WTC11 (cell line): ENCODE measurements at regions not wholly inside any gene's neighbourhood (a gene's known extent, or its start where the extent isn't known, plus 50 kb on each side); places are given as distances from the start of the nearest gene placed in this dataset.

Experiments used
- ATAC-seq: fragments of 200-7000 bp; cut with Tn5 transposase; 2 replicates; pipeline ENCODE4 v1.10.0; 2021; ENCODE audit warnings: mild to moderate bottlenecking, moderate library complexity
- CTCF ChIA-PET: fragments of 300-600 bp; sonication (Branson Sonifier 250); formaldehyde crosslinking; loops from one replicate; lab custom pipeline; 2021; ENCODE audit warnings: antibody characterized with exemption; lab: Charles Lee
- POLR2A ChIA-PET: fragments of 350-600 bp; sonication (Branson Sonifier 250); formaldehyde crosslinking; loops from one replicate; lab custom pipeline; 2021; ENCODE audit warnings: antibody characterized with exemption; lab: Charles Lee
- DNase-seq: peaks from one replicate; pipeline ENCODE4 v3.0.0; 2021; ENCODE audit warnings: low spot score
- H3K27ac Mint-ChIP-seq: 2 replicates; pipeline ENCODE4 v1.8.0; 2021; ENCODE audit warnings: mixed read lengths
- H3K27me3 Mint-ChIP-seq: 2 replicates; pipeline ENCODE4 v1.8.0; 2021; ENCODE audit warnings: low read depth, mild to moderate bottlenecking, moderate library complexity, mixed read lengths
- H3K36me3 Mint-ChIP-seq: 2 replicates; pipeline ENCODE4 v1.8.0; 2021; ENCODE audit warnings: mixed read lengths
- H3K4me1 Mint-ChIP-seq: 2 replicates; pipeline ENCODE4 v1.8.0; 2022; ENCODE audit warnings: mixed read lengths
- H3K4me3 Mint-ChIP-seq: 2 replicates; pipeline ENCODE4 v1.8.0; 2021; ENCODE audit warnings: mild to moderate bottlenecking, moderate library complexity, mixed read lengths
- H3K9me3 Mint-ChIP-seq: 2 replicates; pipeline ENCODE4 v1.8.0; 2021; ENCODE audit warnings: mixed read lengths
- AR ChIP-seq: fragments of 250-450 bp; sonication (Bioruptor Pico); IDR thresholded peaks from 2 replicates; pipeline ENCODE4 v1.9.0; 2021; ENCODE audit warnings: mild to moderate bottlenecking
- E2F4 ChIP-seq: sonication (generic); formaldehyde crosslinking; IDR thresholded peaks from 2 replicates; pipeline ENCODE4 v1.8.1; 2022; ENCODE audit warnings: low read depth, mild to moderate bottlenecking, moderate library complexity, missing genetic modification reagents, borderline replicate concordance
- ETV6 ChIP-seq: sonication (generic); formaldehyde crosslinking; IDR thresholded peaks from 2 replicates; pipeline ENCODE4 v1.8.1; 2022; ENCODE audit warnings: mild to moderate bottlenecking, missing genetic modification reagents
- GRHL2 ChIP-seq: fragments of 250-450 bp; sonication (Bioruptor Pico); IDR thresholded peaks from 2 replicates; pipeline ENCODE4 v1.8.0; 2022; ENCODE audit warnings: mild to moderate bottlenecking, moderate library complexity; ENCODE audit not compliant: insufficient replicate concordance, severe bottlenecking
- IRF2 ChIP-seq: sonication (generic); formaldehyde crosslinking; IDR thresholded peaks from 2 replicates; pipeline ENCODE4 v1.8.0; 2022; ENCODE audit warnings: low read depth, missing genetic modification reagents, borderline replicate concordance
- MXD4 ChIP-seq: fragments of 250-450 bp; sonication (Bioruptor Pico); IDR thresholded peaks from 2 replicates; pipeline ENCODE4 v1.8.0; 2021; ENCODE audit warnings: mild to moderate bottlenecking, moderate library complexity, borderline replicate concordance
- MYBL2 ChIP-seq: sonication (generic); formaldehyde crosslinking; IDR thresholded peaks from 2 replicates; pipeline ENCODE4 v1.8.1; 2023; ENCODE audit warnings: mild to moderate bottlenecking, moderate library complexity, missing genetic modification reagents
- NFYB ChIP-seq: sonication (generic); formaldehyde crosslinking; conservative IDR thresholded peaks from 2 replicates; pipeline ENCODE4 v1.8.0; 2022; ENCODE audit warnings: low read depth, missing genetic modification reagents
- NR2C2 ChIP-seq: sonication (generic); formaldehyde crosslinking; IDR thresholded peaks from 2 replicates; pipeline ENCODE4 v1.8.0; 2022; ENCODE audit warnings: mild to moderate bottlenecking, missing genetic modification reagents
- SOX15 ChIP-seq: fragments of 250-450 bp; sonication (Bioruptor Pico); IDR thresholded peaks from 2 replicates; pipeline ENCODE4 v1.9.0; 2021; ENCODE audit warnings: mild to moderate bottlenecking
- SP1 ChIP-seq: sonication (generic); formaldehyde crosslinking; conservative IDR thresholded peaks from 2 replicates; pipeline ENCODE4 v1.8.1; 2022; ENCODE audit warnings: missing genetic modification reagents
- USF2 ChIP-seq: sonication (generic); formaldehyde crosslinking; IDR thresholded peaks from 2 replicates; pipeline ENCODE4 v1.8.1; 2023; ENCODE audit warnings: mild to moderate bottlenecking, missing genetic modification reagents, moderate library complexity
- ZNF396 ChIP-seq: fragments of 250-450 bp; sonication (Bioruptor Pico); IDR thresholded peaks from 2 replicates; pipeline ENCODE4 v1.8.0; 2021; ENCODE audit warnings: mild to moderate bottlenecking, moderate library complexity, borderline replicate concordance
- ZNF416 ChIP-seq: fragments of 250-450 bp; sonication (Bioruptor Pico); IDR thresholded peaks from 2 replicates; pipeline ENCODE4 v1.9.0; 2021; ENCODE audit warnings: mild to moderate bottlenecking, inconsistent platforms
- ZNF423 ChIP-seq: fragments of 250-450 bp; sonication (Bioruptor Pico); IDR thresholded peaks from 2 replicates; pipeline ENCODE4 v2.1.2; 2022; ENCODE audit warnings: mild to moderate bottlenecking, moderate library complexity
- ZNF532 ChIP-seq: fragments of 250-450 bp; sonication (Bioruptor Pico); IDR thresholded peaks from 2 replicates; pipeline ENCODE4 v1.9.0; 2021; ENCODE audit warnings: mild to moderate bottlenecking, borderline replicate concordance

DNA sequence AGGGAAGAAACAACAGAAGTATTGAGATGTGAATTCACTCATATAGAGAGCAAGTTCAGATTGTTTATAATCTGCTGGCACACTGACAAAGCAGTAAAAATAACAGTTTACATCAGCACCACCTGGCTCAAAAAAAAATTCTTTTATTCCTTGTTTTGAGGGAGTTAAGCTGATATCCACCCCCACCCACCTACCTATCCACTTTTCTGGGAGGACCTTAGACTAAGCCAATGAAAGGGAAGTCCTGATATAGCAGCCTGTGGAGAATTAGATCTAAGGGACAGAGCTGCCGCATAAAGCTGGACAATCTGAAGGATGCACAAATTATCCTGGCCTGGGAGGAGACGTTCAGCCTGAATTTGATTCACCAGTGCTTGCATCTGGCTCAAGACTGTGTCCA, 264.5 kb downstream of the RCHY1 start:
- Mint-ChIP-seq H3K27ac (no peak overlapping the region), H3K4me3 (no peak overlapping the region)
- CTCF ChIA-PET, result interaction anchor here (0.6 kb wide), 1 partner anchor 219 kb away, joined by 3 read pairs; no protein-coding TSS in a partner anchor
- no peak for DNase-seq
- no peak for TF ChIP-seq ZNF532 (CRISPR knock-in tag)
- TF ChIP-seq, all 79 proteins: peak for 0
- Mint-ChIP-seq H3K9me3 (peaks cover 12% of the 10 kb centered on the region), H3K36me3 (peaks cover 3% of the 10 kb centered on the region; the same call in 1 of the 2 replicates), H3K27me3 (no peaks in the 10 kb centered on the region), H3K4me1 (no peaks in the 10 kb centered on the region)
- ATAC-seq, result no peak
- POLR2A ChIA-PET, result no interaction called here

DNA sequence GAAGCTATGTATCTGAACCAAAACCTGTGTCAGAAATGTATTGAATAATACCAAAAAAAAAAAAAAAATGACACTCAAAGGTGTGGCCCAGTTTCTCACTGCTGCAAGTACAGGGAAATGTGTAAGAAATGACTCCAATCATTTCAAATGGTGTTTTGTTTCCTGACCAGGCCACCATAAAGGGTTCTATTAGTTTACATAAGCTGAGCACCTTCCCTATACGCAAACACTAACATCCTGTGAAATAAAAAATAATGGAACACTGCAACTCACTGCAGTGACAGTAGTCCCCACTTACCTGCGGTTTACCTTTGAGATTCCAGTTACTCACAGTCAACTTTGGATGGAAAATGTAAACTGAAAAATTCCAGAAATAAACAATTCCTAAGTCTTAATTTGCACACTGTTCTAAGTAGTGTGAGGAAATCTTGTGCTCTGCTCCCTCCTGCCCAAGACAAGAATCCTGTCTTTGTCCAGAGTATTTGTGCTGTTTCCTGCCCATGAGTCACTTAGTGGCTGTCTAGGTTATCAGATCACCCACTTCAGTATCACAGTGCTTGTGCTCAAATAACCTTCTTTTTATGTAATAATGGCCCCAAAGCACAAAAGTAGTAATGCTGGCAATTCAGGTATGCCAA, 265.3 kb downstream of the RCHY1 start:
- Mint-ChIP-seq H3K36me3 (peaks cover 3% of the 10 kb centered on the region; the same call in 1 of the 2 replicates), H3K9me3 (peaks cover 12% of the 10 kb centered on the region), H3K27ac (no peak overlapping the region), H3K27me3 (no peaks in the 10 kb centered on the region)
- ATAC-seq (no peak), DNase-seq (no peak)
- CTCF ChIA-PET, result interaction anchor here (0.5 kb wide), 1 partner anchor 599 kb away, joined by 3 read pairs; no protein-coding TSS in a partner anchor
- TF ChIP-seq NR2C2 (CRISPR knock-in tag) (no peak), ZNF532 (CRISPR knock-in tag) (no peak), MYBL2 (CRISPR knock-in tag) (no peak), ZNF423 (CRISPR knock-in tag) (no peak), USF2 (CRISPR knock-in tag) (no peak), AR (no peak), ZNF416 (CRISPR knock-in tag) (no peak), GRHL2 (no peak), MXD4 (CRISPR knock-in tag) (no peak), ZNF396 (CRISPR knock-in tag) (no peak), ETV6 (CRISPR knock-in tag) (no peak), E2F4 (no peak), NFYB (no peak), IRF2 (no peak), SP1 (CRISPR knock-in tag) (no peak), SOX15 (no peak)
- TF ChIP-seq, all 79 proteins: peak for 0
- Mint-ChIP-seq H3K4me3 (no peak overlapping the region), H3K4me1 (no peaks in the 10 kb centered on the region)
- POLR2A ChIA-PET, result interaction anchor here (0.6 kb wide), 1 partner anchor 212 kb away, joined by 4 read pairs; no protein-coding TSS in a partner anchor
